Breast epithelium (tissue), 4 donors: ENCODE measurements at regions not wholly inside any gene's neighbourhood (a gene's known extent, or its start where the extent isn't known, plus 50 kb on each side); places are given as distances from the start of the nearest gene placed in this dataset.

ENCODE experiments used
- DNase-seq, 2 donors: peaks; one replicate each; pipeline ENCODE4 v3.0.0-alpha.2; 2019; ENCODE audit warnings: low spot score in 2 of 2
- H3K27ac ChIP-seq, 2 donors: fragments of 200-600 bp; sonication (generic) in 1 of 2; one replicate each; pipeline ENCODE4 v1.5.1; 2016 to 2019; ENCODE audit warnings: mild to moderate bottlenecking in 1 of 2
- H3K27me3 ChIP-seq, 2 donors: fragments of 200-600 bp; sonication (generic) in 1 of 2; one replicate each; pipeline versions ENCODE4 v1.5.1 to v1.6.0; 2017 to 2019; ENCODE audit warnings: control low read depth in 1 of 2, mild to moderate bottlenecking in 1 of 2
- H3K36me3 ChIP-seq: fragments of 200-600 bp; one replicate; pipeline ENCODE4 v1.5.1; 2019
- H3K4me1 ChIP-seq, 2 donors: fragments of 200-600 bp; sonication (generic); one replicate each; pipeline ENCODE4 v1.5.1; 2016 to 2019; ENCODE audit warnings: control low read depth in 1 of 2
- H3K4me3 ChIP-seq, 3 donors: fragments of 200-600 bp; sonication (generic); 1 replicate in 2 of 3; 2 replicates in 1 of 3; pipeline ENCODE4 v1.5.1; 2016 to 2019; ENCODE audit warnings: mild to moderate bottlenecking in 3 of 3, moderate library complexity in 2 of 3
- H3K9me3 ChIP-seq, 2 donors: fragments of 200-600 bp; sonication (generic) in 1 of 2; one replicate each; pipeline ENCODE4 v1.5.1; 2016 to 2019; ENCODE audit warnings: control low read depth in 1 of 2
- POLR2A ChIP-seq: fragments of 450-650 bp; IDR thresholded peaks from one replicate; pipeline ENCODE4 v1.6.1; 2016; ENCODE audit warnings: antibody characterized with exemption, mild to moderate bottlenecking, moderate library complexity
- POLR2AphosphoS5 ChIP-seq, 3 donors: sonication (generic); formaldehyde crosslinking; IDR thresholded peaks; one replicate each; pipeline ENCODE4 v1.6.1; 2017; ENCODE audit warnings: antibody characterized with exemption in 3 of 3
- intact Hi-C: fragments of 100-400 bp; cut with DNase I; formaldehyde crosslinking; loops from one replicate; pipeline ENCODE4 v1.15.1; 2023; ENCODE audit warnings: low total_unique reads
- TF ChIP-seq, protein P1 (sequence below), 3 donors: fragments of 450-650 bp; IDR thresholded peaks; one replicate each; pipeline ENCODE4 v1.5.1; 2016 to 2017; ENCODE audit warnings: antibody characterized with exemption in 3 of 3, mild to moderate bottlenecking in 3 of 3, moderate library complexity in 3 of 3

DNA sequence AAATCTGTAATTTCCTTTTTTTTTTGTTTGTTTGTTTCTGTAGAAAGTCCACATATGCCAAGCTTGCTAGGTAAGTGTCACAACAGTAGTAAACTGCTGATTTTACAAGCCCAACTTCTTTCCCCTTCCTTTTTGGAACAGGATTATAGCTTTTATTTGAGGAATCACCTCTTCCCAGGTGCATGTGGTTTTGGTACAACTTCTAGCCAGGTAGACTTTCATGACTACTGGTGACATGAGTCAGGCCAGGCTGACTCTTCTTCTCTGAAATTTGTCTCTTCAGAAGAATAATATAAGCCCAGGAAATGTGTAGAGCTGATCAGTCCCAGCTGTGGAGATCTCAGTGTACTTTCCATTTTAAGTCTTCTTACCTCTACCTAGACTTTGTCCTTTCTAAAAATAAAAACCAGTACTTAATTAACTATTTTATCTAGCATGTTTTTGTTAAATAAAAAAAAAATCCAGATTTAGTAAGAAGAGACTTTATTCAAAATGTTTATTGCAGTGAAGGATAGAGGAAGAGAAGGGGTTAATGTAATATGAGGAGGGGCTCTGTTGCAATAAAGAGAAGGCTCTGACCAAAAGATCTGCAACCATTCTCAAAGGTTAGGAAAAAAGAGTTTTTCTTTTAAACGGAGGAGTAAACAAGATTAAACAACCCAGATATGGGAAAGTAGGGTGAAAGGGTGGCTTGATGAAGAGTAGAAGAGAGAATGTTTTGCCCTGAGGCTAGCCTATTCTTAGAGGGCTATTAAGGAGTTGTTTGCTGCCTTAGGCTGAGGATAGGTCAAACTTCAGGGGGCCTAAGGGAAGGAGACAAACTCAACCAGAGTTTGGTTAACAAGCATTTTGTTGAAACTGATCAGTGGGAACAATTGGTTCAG, 664.2 kb downstream of the SORCS1 start:
- H3K27me3 ChIP-seq = no peaks in the 10 kb centered on the region
- H3K9me3 ChIP-seq = no peaks in the 10 kb centered on the region
- no peaks in the 10 kb centered on the region for H3K4me1 ChIP-seq
- DNase-seq = no peak
- no peaks in the 10 kb centered on the region for H3K36me3 ChIP-seq
- H3K4me3 ChIP-seq = no peak overlapping the region
- TF ChIP-seq POLR2A = no peak
- no peak for TF ChIP-seq POLR2AphosphoS5 (IDR thresholded peaks at IDR 0.05)
- TF ChIP-seq, protein P1, sequence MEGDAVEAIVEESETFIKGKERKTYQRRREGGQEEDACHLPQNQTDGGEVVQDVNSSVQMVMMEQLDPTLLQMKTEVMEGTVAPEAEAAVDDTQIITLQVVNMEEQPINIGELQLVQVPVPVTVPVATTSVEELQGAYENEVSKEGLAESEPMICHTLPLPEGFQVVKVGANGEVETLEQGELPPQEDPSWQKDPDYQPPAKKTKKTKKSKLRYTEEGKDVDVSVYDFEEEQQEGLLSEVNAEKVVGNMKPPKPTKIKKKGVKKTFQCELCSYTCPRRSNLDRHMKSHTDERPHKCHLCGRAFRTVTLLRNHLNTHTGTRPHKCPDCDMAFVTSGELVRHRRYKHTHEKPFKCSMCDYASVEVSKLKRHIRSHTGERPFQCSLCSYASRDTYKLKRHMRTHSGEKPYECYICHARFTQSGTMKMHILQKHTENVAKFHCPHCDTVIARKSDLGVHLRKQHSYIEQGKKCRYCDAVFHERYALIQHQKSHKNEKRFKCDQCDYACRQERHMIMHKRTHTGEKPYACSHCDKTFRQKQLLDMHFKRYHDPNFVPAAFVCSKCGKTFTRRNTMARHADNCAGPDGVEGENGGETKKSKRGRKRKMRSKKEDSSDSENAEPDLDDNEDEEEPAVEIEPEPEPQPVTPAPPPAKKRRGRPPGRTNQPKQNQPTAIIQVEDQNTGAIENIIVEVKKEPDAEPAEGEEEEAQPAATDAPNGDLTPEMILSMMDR (IDR thresholded peaks at IDR 0.05) = no peak
- H3K27ac ChIP-seq = no peak overlapping the region
- intact Hi-C loops = no loop called here

DNA sequence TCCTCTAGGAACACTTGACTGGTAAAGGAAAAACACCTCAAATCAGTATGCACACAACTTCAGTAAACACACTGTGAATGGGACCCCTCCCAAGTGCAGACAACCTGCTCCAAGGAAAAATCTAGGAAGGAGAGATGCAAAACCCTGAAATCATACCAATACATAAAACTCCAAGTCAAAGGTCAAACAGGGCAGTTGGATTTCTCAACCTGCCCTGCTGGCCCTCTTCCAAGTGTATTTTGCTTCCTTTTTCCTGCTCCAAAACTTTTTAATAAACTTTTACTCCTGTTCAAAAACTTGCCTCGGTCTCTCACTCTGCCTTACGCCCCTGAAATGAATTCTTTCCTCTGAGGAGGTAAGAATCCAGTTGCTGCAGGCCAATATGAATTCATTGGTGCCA, 665.1 kb downstream of the SORCS1 start:
- DNase-seq = no peak
- H3K4me1 ChIP-seq = no peaks in the 10 kb centered on the region
- H3K36me3 ChIP-seq = no peaks in the 10 kb centered on the region
- TF ChIP-seq POLR2A (no peak), POLR2AphosphoS5 (IDR thresholded peaks at IDR 0.05) (no peak)
- TF ChIP-seq, protein P1 (IDR thresholded peaks at IDR 0.05) = no peak
- H3K9me3 ChIP-seq = no peaks in the 10 kb centered on the region
- no peak overlapping the region for H3K27ac ChIP-seq
- no peaks in the 10 kb centered on the region for H3K27me3 ChIP-seq
- intact Hi-C loops = no loop called here
- H3K4me3 ChIP-seq = no peak overlapping the region

DNA sequence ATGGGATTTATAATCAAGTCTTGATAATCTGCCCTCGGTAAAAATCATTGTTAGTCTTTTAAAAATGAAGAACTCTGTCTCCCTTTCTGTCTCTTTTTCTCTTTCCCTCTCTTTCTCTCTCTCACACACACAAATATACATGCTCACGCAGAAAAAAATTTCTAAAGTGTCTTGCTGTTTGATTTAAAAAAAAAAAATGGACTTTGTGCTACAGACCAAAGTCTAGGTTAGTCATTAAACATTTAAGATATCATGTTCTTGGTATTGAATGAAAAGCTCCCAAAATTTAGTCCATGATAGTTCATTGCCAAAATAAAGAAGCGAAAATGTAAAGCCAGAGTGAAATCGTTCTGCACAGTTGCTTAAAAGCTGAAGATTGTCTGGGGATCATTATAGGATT, 665.8 kb downstream of the SORCS1 start:
- H3K27ac ChIP-seq = no peak overlapping the region
- no peaks in the 10 kb centered on the region for H3K4me1 ChIP-seq
- TF ChIP-seq POLR2A (no peak), POLR2AphosphoS5 (IDR thresholded peaks at IDR 0.05) (no peak)
- TF ChIP-seq, protein P1 (IDR thresholded peaks at IDR 0.05) = no peak
- DNase-seq = no peak
- no peak overlapping the region for H3K4me3 ChIP-seq
- no peaks in the 10 kb centered on the region for H3K27me3 ChIP-seq
- H3K36me3 ChIP-seq = no peaks in the 10 kb centered on the region
- no peaks in the 10 kb centered on the region for H3K9me3 ChIP-seq
- intact Hi-C loops = no loop called here

DNA sequence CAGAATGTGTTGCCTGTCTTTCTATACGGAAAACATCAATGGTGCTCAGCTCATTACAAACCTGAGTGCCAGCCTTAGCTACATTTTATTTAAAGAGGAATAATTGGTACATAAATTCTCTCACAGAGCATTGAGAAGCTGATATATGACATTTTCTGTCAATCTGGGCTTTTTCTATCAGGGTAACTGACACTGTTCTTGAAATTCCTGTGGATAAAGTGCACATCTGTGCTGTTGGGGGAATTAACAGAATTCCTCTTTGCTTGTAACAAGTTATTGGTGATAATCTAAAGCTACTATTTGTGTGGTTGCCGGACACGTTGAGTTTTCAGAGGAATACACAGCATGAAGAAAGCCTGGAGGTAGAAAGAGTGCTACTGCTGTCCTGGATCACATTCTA, 668.6 kb downstream of the SORCS1 start:
- Histone ChIP-seq H3K4me3 (no peak overlapping the region), H3K4me1 (no peaks in the 10 kb centered on the region), H3K27me3 (no peaks in the 10 kb centered on the region), H3K36me3 (no peaks in the 10 kb centered on the region), H3K9me3 (no peaks in the 10 kb centered on the region), H3K27ac (no peak overlapping the region)
- no peak for DNase-seq
- TF ChIP-seq POLR2AphosphoS5 (IDR thresholded peaks at IDR 0.05) (no peak), POLR2A (no peak)
- TF ChIP-seq, protein P1 (IDR thresholded peaks at IDR 0.05) = no peak
- intact Hi-C loops = no loop called here

DNA sequence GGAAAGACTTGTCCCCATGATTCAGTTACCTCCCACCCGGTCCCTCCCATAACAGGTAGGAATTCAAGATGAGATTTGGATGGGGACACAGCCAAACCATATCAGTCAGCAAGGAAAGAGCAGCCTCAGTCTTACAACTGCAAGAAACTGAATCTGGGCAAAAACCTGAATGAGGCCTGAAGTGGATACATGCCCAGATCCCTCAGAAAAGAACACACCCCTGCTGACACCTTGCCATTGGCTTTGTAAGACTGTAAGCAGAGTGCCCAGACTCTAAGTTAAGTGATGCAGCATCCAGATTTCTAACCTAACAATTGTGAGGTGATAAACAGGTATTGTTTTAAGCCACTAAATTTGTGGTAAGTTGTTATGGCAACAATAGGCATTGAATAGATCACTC, 670.8 kb downstream of the SORCS1 start:
- intact Hi-C loops = loop anchor here (5.0 kb wide), 1 partner anchor 789 kb away; no protein-coding TSS in a partner anchor
- DNase-seq = no peak
- TF ChIP-seq POLR2A (no peak), POLR2AphosphoS5 (IDR thresholded peaks at IDR 0.05) (no peak)
- TF ChIP-seq, protein P1 (IDR thresholded peaks at IDR 0.05) = no peak
- Histone ChIP-seq H3K4me1 (no peaks in the 10 kb centered on the region), H3K27me3 (no peaks in the 10 kb centered on the region), H3K4me3 (no peak overlapping the region), H3K27ac (no peak overlapping the region), H3K9me3 (no peaks in the 10 kb centered on the region), H3K36me3 (no peaks in the 10 kb centered on the region)
